ENCODE measurements at regions not wholly inside any gene's neighbourhood (a gene's known extent, or its start where the extent isn't known, plus 50 kb on each side); places are given as distances from the start of the nearest gene placed in this dataset.

DNA sequence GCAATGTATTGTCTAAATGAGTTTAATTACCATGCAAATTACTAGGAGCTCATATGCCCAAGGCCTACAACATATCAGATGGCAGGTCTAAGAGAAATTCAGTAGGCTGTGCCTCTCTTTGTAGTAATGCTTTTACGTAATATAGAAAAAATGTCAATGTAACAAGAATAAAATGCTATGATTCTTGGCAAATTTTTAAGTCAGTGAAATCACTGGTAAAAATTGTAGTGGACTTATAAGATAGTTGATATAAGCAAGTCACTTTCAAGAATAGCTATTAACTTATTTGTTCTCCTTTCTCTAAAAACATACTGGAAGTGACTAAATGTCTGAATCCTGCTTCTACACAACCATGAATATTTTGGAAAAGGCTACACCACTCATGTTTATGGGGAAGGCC, 707.8 kb downstream of the TUSC7 start:
- no peak for DNase-seq

DNA sequence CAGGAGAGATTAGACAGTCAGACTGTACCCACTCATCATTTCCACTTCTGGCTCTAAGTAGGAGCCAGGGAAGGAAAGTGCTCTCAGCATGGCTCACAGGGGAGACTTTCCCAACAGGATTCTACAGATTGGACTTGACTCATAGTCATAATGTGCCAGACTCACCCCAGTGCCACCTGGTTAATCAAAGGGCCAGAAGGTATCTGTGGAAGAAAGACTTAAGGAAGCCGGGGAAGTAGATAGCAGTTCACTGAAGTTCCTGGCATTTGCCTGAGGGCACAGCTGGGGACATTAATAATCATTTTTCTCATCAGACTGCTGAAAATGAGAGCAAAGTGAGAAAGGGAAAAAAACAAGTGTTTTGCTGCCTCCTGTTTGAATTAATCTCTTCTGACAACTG, 717.5 kb downstream of the TUSC7 start:
- no peak for DNase-seq

DNA sequence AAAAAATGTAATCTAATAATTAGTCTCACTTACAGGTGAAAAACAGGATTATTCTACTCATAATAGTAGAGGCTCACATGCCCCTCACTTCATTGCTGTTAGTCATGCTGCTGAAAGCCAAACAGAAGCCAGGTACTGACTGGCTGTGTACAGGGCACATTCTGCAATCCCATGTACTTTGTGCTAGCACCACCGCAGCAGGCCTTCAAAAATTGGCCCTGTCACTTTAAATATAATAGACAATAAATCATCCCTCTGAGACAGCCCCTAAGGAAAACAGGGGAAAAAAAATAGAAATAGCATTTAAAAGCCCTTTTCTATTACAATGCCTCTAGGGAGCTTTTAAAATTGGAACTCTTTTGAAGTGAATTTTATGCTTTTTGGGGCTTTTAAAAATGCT, 723.8 kb downstream of the TUSC7 start:
- DNase-seq = no peak

DNA sequence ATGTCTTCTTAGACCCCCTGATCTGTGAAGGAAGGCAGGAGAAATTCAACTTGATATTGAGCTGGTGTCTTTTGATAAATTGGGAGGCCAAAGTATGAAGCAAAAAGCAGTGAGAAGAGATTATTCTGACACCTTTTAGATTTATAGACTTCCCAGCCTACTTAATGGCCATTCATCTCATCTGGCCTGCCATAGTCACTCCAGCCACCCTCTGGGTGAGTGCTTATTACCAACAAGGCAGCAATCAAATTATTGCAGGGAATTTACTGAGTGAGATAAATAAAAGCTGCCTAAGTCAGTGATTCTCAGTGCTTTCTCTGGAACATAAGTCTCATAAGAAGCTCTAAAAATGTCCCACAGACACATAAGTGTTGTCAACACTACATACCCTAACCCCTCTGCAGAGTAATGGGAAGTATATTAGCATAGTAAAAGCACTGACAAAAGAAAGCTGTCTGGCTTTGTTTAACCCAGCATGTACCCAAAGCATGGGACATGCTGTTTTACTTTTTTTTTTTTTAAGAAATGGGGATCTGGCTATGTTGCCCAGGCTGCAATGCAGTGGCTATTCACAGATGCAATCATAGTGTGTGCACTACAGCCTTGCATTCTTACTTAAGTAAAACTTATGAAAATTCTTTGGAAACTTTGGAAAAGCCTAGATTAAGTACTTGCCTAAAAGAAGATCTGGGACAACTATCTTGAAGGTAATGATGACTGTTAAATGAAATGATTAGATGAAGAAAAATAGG, 725.3 kb downstream of the TUSC7 start:
- no peak for DNase-seq

DNA sequence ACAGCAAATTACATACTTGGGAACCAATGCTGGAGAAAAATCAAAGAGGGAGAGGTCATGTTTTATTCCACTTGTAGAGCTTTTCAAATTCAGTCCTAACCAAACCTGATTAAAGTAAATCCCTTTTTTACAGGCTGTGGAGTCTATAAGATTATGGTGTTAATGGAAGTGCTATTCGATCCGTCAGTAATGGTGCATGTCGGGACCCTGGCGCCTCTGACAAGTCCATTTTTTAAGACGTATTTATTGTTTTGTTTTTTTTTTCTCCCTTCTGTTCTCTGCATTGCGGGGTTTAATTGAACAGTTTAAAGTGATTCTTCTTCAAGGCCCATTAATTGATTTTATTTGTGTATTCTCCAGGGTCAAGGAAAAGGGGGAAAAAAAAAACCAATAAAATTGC, 725.9 kb downstream of the TUSC7 start:
- no peak for DNase-seq

DNA sequence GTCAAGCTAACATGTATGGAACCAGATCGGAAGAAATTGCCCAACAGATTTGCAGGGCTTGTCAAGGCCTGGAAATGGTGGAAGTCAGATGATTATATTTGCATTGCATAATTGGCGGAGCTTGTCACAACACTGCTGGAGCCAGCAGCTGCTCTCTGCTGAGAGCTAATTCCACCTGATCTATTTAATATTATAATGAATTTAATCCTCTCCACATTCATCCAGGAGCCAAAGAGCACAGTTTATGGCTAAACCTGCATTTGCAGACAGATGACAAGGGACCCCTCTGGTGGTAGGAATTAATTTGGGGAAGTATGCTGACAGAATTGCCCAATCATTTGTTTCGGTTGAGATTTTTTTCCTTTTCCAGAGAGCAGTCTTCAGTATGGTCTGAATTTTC, 730.2 kb downstream of the TUSC7 start:
- DNase-seq = no peak

DNA sequence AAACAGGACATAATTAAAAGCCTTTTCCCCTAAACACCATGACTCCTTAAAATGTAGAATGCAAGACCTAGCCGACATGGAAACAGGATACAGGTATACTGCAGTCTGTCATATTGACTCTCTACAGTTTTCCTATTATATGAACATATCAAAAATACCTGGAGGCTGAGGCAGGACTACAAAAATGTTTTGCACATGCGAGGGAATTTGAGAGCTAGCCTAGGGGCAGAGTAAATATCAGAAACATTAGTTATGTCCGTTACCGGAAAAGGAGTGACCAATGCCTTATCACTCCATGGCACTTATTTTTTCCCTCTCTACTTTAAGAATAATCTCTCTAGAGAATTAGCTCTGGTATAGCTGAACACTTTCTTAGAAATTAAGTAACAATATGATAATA, 732.3 kb downstream of the TUSC7 start:
- DNase-seq = no peak

DNA sequence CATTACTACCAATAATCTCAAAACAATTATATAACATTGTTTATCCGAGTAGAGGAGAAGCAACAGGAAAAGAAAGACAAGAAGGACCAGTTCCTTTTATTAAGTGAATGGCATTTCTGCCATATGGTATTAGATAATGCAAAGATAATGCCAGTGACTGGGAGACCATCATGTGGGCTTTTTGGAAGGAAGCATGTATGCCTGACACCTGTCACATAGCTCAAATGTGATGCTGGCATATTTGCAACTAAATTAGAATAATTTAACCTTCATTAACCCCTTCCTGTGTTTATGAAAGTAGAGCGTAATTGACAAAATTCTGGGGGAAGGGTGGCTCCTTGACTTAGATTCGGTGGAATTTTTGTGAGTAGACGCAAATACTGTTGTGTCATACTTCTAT, 733.0 kb downstream of the TUSC7 start:
- DNase-seq = no peak

DNA sequence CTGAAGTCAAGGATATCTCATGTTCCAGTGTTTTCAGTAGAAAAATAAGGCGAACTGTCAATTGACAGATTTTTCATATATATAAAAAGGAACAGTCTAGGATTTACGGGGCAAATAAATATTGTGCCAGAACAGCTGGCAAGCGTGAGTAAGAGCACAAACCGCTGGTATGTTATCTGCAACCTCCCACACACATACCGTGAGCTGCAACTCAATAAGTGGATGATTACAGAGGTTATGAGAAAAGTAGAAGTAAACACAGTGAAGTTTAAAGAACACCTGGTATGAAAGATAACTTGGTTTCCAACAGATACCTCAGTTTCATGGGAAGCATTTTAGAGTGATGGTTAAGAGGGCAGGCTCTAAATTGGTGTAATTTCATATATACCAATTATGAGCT, 733.4 kb downstream of the TUSC7 start:
- DNase-seq = no peak

DNA sequence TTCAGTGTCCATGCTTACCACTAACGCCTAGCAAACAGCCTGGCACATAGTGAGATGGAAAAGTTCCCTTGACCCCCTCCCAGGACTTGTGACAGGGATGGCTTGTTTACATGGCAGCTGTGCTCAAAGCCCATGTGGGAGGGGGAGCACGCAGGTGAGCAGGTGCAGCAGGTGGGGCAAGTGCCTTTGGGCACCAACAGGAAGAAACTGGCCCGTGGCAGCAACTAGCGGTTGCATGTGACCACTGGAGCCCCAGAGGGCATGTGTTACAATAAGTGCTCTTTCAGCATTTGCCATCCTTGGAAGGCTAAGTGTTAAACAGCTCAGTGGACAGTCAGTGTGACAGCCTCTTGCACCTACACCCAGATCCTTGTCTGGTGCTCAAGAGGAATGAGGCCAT, 734.6 kb downstream of the TUSC7 start:
- no peak for DNase-seq

DNA sequence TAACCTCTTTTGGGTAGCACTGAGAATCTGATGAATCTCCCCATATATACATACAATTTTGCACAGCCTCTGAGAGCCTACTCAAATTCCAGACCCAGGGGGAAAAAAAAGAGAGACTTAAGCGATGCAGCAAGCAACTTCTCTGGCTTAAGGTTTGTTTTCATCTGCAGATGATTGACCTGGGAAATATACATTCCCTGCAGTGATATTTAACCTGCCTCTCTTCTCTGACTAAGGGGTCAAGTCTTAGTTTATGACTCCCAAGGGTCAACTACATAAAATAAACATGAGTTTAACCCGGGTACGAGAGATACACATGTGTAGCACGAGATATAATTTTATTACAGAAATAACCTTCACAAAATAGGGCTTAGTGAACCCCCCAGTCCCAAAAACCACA, 737.8 kb downstream of the TUSC7 start:
- no peak for DNase-seq

DNA sequence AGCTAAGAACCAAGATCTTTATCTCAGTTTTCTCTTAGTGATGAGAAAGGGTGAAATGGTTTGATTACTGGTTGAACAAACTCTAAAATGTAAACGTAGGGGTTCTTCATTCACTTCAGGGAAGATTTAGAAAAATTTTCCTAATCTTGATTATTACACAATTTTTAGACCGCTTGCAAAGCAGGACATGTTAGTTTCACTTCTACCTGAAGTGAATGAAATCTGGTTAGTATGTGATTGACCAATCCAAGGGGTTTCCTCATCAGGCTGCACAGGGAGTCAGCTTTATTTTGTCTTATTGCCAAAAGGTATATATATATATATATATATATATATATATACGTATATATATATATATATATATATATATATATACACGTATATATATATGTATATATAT, 740.4 kb downstream of the TUSC7 start:
- no peak for DNase-seq

DNA sequence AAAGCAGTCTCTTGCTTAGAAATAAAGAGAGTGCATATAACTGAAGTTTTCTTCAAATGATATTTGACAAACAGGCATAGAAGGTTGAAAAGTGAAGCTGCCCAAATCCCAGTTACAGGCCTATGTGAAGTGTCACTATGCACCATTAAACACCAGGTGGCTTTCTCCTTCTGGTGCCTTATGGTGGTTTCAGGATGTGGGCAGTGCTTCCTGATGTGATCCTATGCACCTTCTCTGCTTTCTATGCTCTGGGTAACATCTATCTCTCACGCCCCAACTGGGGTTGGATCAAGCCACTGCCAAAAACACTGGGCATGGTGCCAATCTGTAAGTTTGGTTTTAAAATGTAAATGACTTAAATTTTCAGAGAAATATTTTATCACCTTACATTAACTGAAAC, 744.7 kb downstream of the TUSC7 start:
- DNase-seq = no peak

DNA sequence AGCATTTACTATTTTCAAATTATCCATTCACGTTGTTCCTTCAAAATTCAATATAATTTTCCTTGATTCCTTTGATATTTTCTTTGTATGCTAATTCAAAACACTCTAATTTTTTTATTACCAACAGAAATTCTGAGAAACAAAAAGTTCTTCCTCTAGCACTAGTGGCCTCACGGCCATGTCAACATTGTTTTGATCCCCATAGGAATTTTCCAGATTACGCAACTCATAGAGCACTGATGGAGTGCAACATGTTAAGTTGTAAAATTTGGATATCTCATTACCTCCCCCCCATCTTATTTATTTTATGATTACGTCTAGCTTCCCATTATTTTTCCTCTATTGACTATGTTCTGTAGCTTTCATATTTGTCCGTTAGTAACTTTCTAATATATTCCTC, 745.3 kb downstream of the TUSC7 start:
- DNase-seq = no peak

DNA sequence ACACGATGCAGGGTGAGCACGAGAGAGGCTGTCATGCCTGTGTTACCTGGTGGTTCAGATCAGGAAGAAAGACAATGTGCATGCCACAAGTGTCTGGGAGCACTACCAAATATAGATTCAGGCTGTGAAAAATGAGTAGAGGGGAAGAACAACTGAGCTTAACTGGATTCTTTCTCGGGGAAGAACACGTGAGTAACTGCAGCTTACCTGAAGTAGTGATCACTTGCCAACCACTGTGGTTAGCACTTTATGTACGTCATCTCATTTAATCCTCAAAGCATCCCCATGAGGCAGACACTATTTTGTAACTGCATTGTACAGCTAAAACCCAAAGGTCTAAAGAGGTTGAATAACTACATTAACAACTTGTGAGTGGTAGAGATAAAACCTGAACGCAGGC, 746.2 kb downstream of the TUSC7 start:
- DNase-seq = no peak

DNA sequence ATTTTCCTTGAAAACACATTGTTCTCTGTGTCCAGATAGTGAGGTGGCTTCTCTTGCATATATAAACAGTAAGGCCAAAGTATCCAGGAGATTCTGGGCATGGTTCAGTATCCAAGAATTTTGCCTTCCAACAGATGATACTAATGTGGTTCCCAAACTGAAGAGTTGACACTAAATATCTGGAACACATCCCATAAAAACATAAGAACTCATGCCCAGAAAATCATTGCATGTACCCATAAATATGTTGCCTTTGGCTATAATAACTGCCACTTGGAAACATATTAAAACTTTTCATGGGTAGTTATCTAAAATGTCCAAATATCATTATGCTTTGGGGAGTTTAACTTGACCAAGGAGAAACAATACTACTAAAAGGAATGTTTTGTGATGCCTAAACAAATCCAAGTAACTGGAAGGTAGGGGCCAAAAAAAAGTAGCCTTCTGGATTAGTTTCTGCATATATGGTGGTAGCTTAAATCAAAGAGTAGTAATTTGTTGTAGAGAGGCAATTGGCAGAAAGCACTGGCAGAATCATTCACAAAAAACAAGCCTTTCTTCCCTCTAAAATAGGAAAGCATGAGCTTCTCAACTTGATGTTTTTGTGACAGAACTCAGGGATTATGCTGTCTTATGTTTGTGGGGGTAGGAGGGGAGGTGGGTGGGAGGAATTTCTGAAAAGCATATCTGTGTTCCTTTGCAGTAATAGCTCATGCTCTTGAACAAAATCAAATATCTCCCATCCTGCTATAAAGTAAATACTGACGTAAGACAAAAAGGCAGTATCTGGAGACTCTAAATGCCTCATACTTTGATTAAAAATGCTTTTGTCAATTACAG, 753.9 kb downstream of the TUSC7 start:
- no peak for DNase-seq

DNA sequence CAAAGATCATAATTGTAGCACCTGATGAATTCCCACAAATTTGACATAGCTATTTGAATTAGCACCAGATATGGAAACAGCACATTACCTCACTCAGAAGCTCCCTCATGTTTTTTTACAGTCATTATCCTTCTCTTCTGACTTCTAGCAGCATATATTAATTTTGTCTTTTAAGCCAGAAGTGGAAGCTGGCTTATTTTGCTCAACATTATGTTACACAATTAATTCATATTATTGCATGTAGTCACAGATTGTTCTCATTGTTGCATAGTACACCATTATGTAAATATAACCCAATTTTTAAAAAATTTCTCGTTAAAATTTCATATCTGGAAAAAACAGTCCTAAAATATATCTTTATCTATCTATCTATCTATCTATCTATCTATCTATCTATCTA, 762.3 kb downstream of the TUSC7 start:
- no peak for DNase-seq

DNA sequence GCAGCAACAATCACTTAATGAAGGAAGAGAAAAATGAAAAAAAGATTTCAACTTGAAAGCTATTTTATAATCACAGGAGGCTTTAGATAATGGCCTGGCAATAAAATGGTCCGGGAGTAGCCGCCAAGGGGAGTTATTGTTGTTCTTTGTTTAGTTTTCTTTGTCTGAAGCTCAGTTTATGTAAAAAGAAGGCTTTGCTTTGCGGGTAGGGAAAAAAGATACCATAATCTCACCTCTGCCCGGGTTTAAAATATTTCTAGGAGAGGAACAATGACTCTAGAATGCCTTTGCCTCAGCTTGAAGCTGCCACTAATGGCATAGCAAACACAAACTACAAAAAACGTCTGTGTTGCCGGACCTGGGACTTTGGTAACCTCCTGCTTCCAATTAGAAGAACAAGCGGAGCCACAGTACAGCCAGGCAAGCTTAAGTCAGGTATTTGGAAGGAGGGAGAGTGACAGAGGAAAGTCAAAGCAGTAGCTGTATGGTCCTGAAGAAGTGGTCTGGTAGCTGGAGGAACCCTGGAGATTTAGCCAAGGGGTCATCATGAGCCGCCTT, 764.5 kb downstream of the TUSC7 start:
- DNase-seq = no peak

DNA sequence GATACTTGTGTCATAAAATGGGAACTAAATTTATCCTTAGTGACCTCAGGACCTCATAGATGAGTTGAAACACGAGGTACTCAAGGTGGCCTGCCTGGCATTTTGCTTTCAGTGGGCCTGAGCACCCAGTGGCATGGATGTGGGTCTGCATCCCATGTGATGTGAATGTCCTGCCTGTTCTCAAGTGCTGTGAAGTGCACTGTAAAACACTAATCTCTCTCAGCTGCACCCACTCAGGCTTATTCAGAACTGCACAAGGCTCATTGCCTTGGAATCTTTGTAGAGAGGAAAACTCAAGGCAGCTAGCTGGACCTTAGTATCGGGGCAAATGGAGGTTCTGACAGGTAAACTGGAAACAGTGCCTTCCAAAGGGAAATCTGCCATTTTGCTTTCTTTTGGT, 767.0 kb downstream of the TUSC7 start:
- no peak for DNase-seq

DNA sequence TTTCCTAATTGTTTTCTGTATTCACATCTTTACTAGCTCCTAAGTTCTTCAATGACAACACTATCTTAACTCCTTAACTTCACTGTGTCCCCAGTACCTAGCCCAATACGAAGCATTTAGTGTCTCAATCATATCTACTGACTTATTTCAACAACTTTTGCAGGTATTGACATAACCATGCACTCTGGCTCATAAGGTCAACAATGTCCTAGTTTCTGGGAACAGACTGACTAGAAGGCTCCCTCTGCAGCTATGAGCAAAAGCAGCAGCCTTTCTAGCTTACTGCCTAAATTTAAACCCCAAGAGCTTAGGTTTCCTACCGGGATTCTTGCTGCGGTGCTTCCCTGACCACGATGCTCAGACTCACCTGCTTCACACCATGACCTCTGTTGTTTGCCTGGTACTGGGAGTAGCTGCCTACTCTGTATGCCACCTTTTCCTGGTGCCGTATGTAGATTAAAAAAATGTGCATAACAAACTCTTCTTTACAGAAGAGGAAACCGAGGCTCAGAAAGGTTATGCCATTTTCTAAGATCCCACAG, 767.7 kb downstream of the TUSC7 start:
- DNase-seq = no peak

DNA sequence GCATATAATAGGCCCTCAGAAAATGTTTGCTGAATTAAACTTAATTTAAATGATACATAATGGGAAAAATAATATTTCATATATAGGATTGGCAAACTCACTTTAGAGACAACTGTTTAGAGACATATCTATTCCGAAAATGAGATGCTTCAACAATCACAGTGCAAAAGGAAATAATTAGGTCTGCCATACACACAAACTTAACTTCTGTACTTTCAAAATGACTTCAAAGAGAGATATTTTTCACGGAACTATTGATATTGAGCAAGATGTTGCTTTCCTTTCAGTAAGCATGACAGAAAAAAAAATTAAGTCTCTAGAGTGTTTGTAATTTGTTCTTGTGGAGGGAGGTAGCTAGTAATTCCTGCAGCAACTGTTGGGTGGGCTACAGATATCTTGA, 769.5 kb downstream of the TUSC7 start:
- DNase-seq = no peak

DNA sequence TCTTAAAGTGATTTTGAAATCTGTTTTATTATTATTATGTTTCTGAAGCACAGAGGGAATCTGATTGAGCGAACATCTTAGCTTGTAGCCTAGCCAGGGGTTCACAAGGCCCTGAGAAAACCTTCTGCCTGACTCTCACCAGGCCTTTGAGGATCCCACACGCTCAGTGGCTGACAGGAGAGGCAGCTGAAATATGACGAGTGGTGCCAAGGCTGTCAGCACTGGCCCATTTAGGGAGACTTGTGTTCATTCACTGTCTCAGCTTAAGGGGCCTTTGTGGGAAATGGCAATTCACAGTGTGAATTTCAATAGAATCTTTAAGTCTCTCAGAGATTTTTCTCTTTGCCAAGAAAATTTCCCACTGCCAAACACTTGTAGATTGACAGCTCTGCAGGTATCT, 770.9 kb downstream of the TUSC7 start:
- no peak for DNase-seq

DNA sequence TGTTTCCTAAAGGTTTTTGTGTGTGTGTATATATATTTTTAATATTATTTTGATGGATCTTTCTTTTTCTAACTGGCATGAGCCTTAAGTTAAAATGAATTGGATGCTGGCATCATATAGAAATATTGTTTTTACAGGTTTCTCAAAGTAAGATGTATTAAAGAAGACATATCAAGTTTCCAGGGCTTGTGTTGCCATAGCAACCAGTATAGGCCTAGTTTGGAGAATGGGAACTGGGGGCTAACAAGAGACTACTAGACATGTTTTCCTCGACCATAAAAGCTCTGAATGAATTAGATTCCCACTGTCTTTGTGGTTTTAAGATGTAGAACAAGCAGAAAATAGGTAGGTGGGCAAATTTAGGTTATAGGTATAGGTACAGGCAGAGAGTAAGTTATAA, 771.4 kb downstream of the TUSC7 start:
- no peak for DNase-seq

DNA sequence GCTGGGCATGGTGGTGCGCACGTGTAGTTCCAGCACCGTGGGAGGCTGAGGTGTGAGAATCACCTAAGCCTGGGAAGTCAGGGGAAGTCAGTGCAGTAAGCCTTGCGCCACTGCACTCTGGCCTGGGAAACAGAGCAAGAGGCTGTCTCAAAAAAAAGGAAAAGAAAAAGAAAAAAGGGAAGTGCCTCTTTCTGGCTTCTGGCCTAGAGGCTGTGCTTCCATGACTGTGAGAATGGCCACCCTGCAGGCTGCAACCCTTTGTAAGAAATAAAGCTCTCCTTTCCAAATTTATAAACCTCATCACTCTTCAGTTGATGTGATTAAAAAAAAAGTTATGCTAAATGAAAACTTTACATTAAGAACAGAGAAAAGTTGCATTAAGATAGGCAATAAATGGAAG, 774.3 kb downstream of the TUSC7 start:
- no peak for DNase-seq
